Progenitor cell of endocrine pancreas (in vitro differentiated cells): ENCODE measurements at regions not wholly inside any gene's neighbourhood (a gene's known extent, or its start where the extent isn't known, plus 50 kb on each side); places are given as distances from the start of the nearest gene placed in this dataset.
"Not testable (repeated sequence)": the region's sequence is repeated elsewhere in the genome, so short reads cannot be mapped to it uniquely, and the experiment has no call there.

Source experiments
- DNase-seq: peaks from one replicate; pipeline ENCODE4 v3.0.0; 2021; ENCODE audit warnings: low spot score; ENCODE audit not compliant: unreplicated experiment
- H3K27ac Mint-ChIP-seq: 2 replicates; pipeline ENCODE4 v1.8.0; 2021; ENCODE audit warnings: mild to moderate bottlenecking, moderate library complexity, mixed read lengths
- H3K27me3 Mint-ChIP-seq: 2 replicates; pipeline ENCODE4 v1.8.0; 2021; ENCODE audit warnings: mixed read lengths
- H3K36me3 Mint-ChIP-seq: 2 replicates; pipeline ENCODE4 v1.8.0; 2022; ENCODE audit warnings: mixed read lengths; ENCODE audit not compliant: insufficient read depth
- H3K4me1 Mint-ChIP-seq: 2 replicates; pipeline ENCODE4 v1.8.0; 2021; ENCODE audit warnings: low read depth, mixed read lengths
- H3K4me3 Mint-ChIP-seq: 2 replicates; pipeline ENCODE4 v1.8.0; 2021; ENCODE audit warnings: low read depth, mild to moderate bottlenecking, moderate library complexity, mixed read lengths
- H3K9me3 Mint-ChIP-seq: 2 replicates; pipeline ENCODE4 v1.8.0; 2021; ENCODE audit warnings: low read depth, mixed read lengths
- CTCF ChIP-seq: fragments of 200-600 bp; sonication (generic); IDR thresholded peaks from one replicate; pipeline ENCODE4 v1.5.0; 2021; ENCODE audit warnings: antibody characterized with exemption, mild to moderate bottlenecking; ENCODE audit not compliant: unreplicated experiment

- peaks cover 31% of the 10 kb centered on the region for H3K9me3 Mint-ChIP-seq
- H3K36me3 Mint-ChIP-seq = no peaks in the 10 kb centered on the region
- DNase-seq = no peak
- H3K27me3 Mint-ChIP-seq = no peaks in the 10 kb centered on the region
- no peak overlapping the region for H3K4me3 Mint-ChIP-seq
- no peaks in the 10 kb centered on the region for H3K4me1 Mint-ChIP-seq
- no peak overlapping the region for H3K27ac Mint-ChIP-seq
- no peak for TF ChIP-seq CTCF
These were observed 130.2 kb upstream of the SLC6A14 start for GRCh38 chrX:116306218-116306617.

- H3K27me3 Mint-ChIP-seq = no peaks in the 10 kb centered on the region
- DNase-seq = no peak
- no peak overlapping the region for H3K27ac Mint-ChIP-seq
- H3K4me3 Mint-ChIP-seq = no peak overlapping the region
- TF ChIP-seq CTCF = no peak
- no peaks in the 10 kb centered on the region for H3K9me3 Mint-ChIP-seq
- no peaks in the 10 kb centered on the region for H3K4me1 Mint-ChIP-seq
- H3K36me3 Mint-ChIP-seq = no peaks in the 10 kb centered on the region
These were observed 119.0 kb upstream of the SLC6A14 start for GRCh38 chrX:116317409-116317808.

- no peak for TF ChIP-seq CTCF
- DNase-seq = no peak
- no peaks in the 10 kb centered on the region for H3K27me3 Mint-ChIP-seq
- H3K36me3 Mint-ChIP-seq = no peaks in the 10 kb centered on the region
- H3K27ac Mint-ChIP-seq = no peak overlapping the region
- no peaks in the 10 kb centered on the region for H3K9me3 Mint-ChIP-seq
- no peak overlapping the region for H3K4me3 Mint-ChIP-seq
- no peaks in the 10 kb centered on the region for H3K4me1 Mint-ChIP-seq
These were observed 117.7 kb upstream of the SLC6A14 start for GRCh38 chrX:116318672-116319071.

GRCh38 chrX:116321711-116322110, 114.7 kb upstream of the SLC6A14 start:
- no peak for TF ChIP-seq CTCF
- Mint-ChIP-seq H3K9me3 (no peaks in the 10 kb centered on the region), H3K4me1 (no peaks in the 10 kb centered on the region), H3K36me3 (no peaks in the 10 kb centered on the region), H3K4me3 (no peak overlapping the region), H3K27ac (no peak overlapping the region), H3K27me3 (no peaks in the 10 kb centered on the region)
- DNase-seq = no peak

- DNase-seq, H3K4me3 Mint-ChIP-seq, H3K36me3 Mint-ChIP-seq, H3K4me1 Mint-ChIP-seq, H3K27ac Mint-ChIP-seq, H3K27me3 Mint-ChIP-seq, H3K9me3 Mint-ChIP-seq: not testable (repeated sequence)
These were observed 104.4 kb upstream of the SLC6A14 start for GRCh38 chrX:116332026-116332425.

- H3K27ac Mint-ChIP-seq, DNase-seq, H3K4me1 Mint-ChIP-seq, H3K36me3 Mint-ChIP-seq, H3K4me3 Mint-ChIP-seq, H3K27me3 Mint-ChIP-seq: not testable (repeated sequence)
- H3K9me3 Mint-ChIP-seq = peaks cover 21% of the 10 kb centered on the region
These were observed 101.6 kb upstream of the SLC6A14 start for GRCh38 chrX:116334797-116335196.
